H1 (cell line): ENCODE measurements at regions not wholly inside any gene's neighbourhood (a gene's known extent, or its start where the extent isn't known, plus 50 kb on each side); places are given as distances from the start of the nearest gene placed in this dataset.

Experiments used
- CTCF ChIA-PET: fragments of 300-600 bp; sonication (Branson Sonifier 250); formaldehyde crosslinking; loops from one replicate; lab custom pipeline; 2021; ENCODE audit not compliant: partially characterized antibody; lab: Charles Lee
- POLR2A ChIA-PET: fragments of 300-600 bp; sonication (Branson Sonifier 250); formaldehyde crosslinking; loops from one replicate; lab custom pipeline; 2021; ENCODE audit warnings: inconsistent platforms; ENCODE audit not compliant: partially characterized antibody; lab: Charles Lee
- DNase-seq, 2 experiments: peaks; one replicate each; pipeline versions ENCODE4 v3.0.0 to v3.0.0-alpha.2; 2010 to 2022; ENCODE audit warnings: low spot score in 2 of 2, low read depth in 1 of 2, mixed read lengths in 1 of 2
- FAIRE-seq: peaks from 2 replicates; lab custom pipeline; 2011; peaks lifted over from hg19 to GRCh38; lab: Jason Lieb, UNC
- H2AFZ ChIP-seq: 2 replicates; pipeline ENCODE4 v1.8.1; 2012; ENCODE audit warnings: low read length, inconsistent platforms
- H2AK5ac ChIP-seq: 2 replicates; pipeline ENCODE4 v1.6.1; 2013; ENCODE audit warnings: low read depth, low read length
- H2BK120ac ChIP-seq: replicated peaks from 2 replicates; pipeline ENCODE3; 2013; ENCODE audit warnings: low read depth, low read length, inconsistent platforms
- H2BK12ac ChIP-seq: 2 replicates; pipeline ENCODE4 v1.6.1; 2013; ENCODE audit warnings: low read depth, low read length
- H2BK15ac ChIP-seq: 2 replicates; pipeline ENCODE4 v1.6.1; 2013; ENCODE audit warnings: low read length
- H2BK20ac ChIP-seq: 2 replicates; pipeline ENCODE4 v1.6.1; 2013; ENCODE audit warnings: low read length
- H2BK5ac ChIP-seq: 2 replicates; pipeline ENCODE4 v1.6.1; 2013; ENCODE audit warnings: low read depth, low read length
- H3K14ac ChIP-seq: 2 replicates; pipeline ENCODE4 v1.6.1; 2013; ENCODE audit warnings: inconsistent platforms; ENCODE audit not compliant: insufficient read length
- H3K18ac ChIP-seq: 2 replicates; pipeline ENCODE4 v1.6.1; 2013; ENCODE audit warnings: low read length; ENCODE audit errors: extremely low read depth
- H3K23ac ChIP-seq: 2 replicates; pipeline ENCODE4 v1.6.1; 2013; ENCODE audit warnings: inconsistent platforms; ENCODE audit not compliant: insufficient read length
- H3K23me2 ChIP-seq: 2 replicates; pipeline ENCODE4 v1.6.1; 2013; ENCODE audit warnings: low read depth, low read length
- H3K27ac ChIP-seq: 2 replicates; pipeline ENCODE4 v1.6.1; 2011; ENCODE audit warnings: low read depth, low read length, inconsistent platforms
- H3K27me3 ChIP-seq, 4 experiments: replicated peaks in 1 of 4; 1 replicate in 1 of 4; 2 replicates in 3 of 4; pipeline versions ENCODE4 v1.6.1 to v1.8.1; 2011 to 2013; ENCODE audit warnings: low read length in 3 of 4, mild to moderate bottlenecking in 3 of 4, inconsistent platforms in 2 of 4, mixed read lengths in 2 of 4, moderate library complexity in 1 of 4; ENCODE audit not compliant: control insufficient read depth in 3 of 4, insufficient read depth in 3 of 4; ENCODE audit errors: extremely low read depth in 1 of 4
- H3K36me3 ChIP-seq, 4 experiments: 2 replicates each; pipeline versions ENCODE4 v1.6.1 to v1.8.1; 2011 to 2013; ENCODE audit warnings: mild to moderate bottlenecking in 4 of 4, low read length in 3 of 4, moderate library complexity in 2 of 4, control low read depth in 1 of 4, inconsistent platforms in 1 of 4; ENCODE audit not compliant: insufficient read depth in 4 of 4, control insufficient read depth in 2 of 4
- H3K4ac ChIP-seq: replicated peaks from 2 replicates; pipeline ENCODE3; 2013; ENCODE audit warnings: low read length, low read depth, mixed read lengths, inconsistent platforms; ENCODE audit not compliant: insufficient read length
- H3K4me1 ChIP-seq, 4 experiments: replicated peaks in 1 of 4; 1 replicate in 1 of 4; 2 replicates in 3 of 4; pipeline versions ENCODE4 v1.6.1 to v1.8.1; 2011 to 2013; ENCODE audit warnings: low read length in 3 of 4, inconsistent platforms in 2 of 4, mixed read lengths in 1 of 4; ENCODE audit not compliant: insufficient read depth in 4 of 4, control insufficient read depth in 3 of 4
- H3K4me2 ChIP-seq, 2 experiments: 2 replicates each; pipeline versions ENCODE4 v1.6.1 to v1.8.1; 2011 to 2013; ENCODE audit warnings: low read depth in 2 of 2, low read length in 2 of 2, control low read depth in 1 of 2, inconsistent platforms in 1 of 2, mild to moderate bottlenecking in 1 of 2; ENCODE audit not compliant: insufficient read depth in 1 of 2
- H3K4me3 ChIP-seq, 4 experiments: fragments of 200-600, 300-600 bp in 1 of 4; sonication (generic), shearing (Covaris generic), sonication (Bioruptor Twin) in 1 of 4; 2 replicates each; pipeline versions ENCODE4 v1.5.1 to v1.8.1; 2011 to 2016; ENCODE audit warnings: low read length in 4 of 4, low read depth in 3 of 4, control low read depth in 2 of 4, inconsistent platforms in 2 of 4, mild to moderate bottlenecking in 2 of 4, mixed read lengths in 1 of 4, moderate library complexity in 1 of 4; ENCODE audit not compliant: insufficient read depth in 2 of 4; ENCODE audit errors: extremely low read depth in 1 of 4
- H3K56ac ChIP-seq: replicated peaks from 2 replicates; pipeline ENCODE3; 2013; ENCODE audit warnings: low read depth, mild to moderate bottlenecking, mixed read lengths, low read length, inconsistent platforms; ENCODE audit not compliant: insufficient read length
- H3K79me1 ChIP-seq: 2 replicates; pipeline ENCODE4 v1.6.1; 2013; ENCODE audit warnings: low read depth, low read length, control low read depth
- H3K79me2 ChIP-seq, 2 experiments: 2 replicates each; pipeline versions ENCODE4 v1.6.1 to v1.8.1; 2012 to 2013; ENCODE audit warnings: low read length in 2 of 2, mild to moderate bottlenecking in 2 of 2, inconsistent platforms in 1 of 2; ENCODE audit not compliant: insufficient read depth in 2 of 2, control insufficient read depth in 1 of 2
- H3K9ac ChIP-seq, 4 experiments: replicated peaks in 1 of 4; 1 replicate in 1 of 4; 2 replicates in 3 of 4; pipeline versions ENCODE4 v1.6.1 to v1.8.1; 2011 to 2013; ENCODE audit warnings: low read depth in 3 of 4, low read length in 3 of 4, control low read depth in 2 of 4, mild to moderate bottlenecking in 2 of 4, moderate library complexity in 2 of 4, inconsistent platforms in 1 of 4; ENCODE audit errors: extremely low read depth in 1 of 4
- H3K9me3 ChIP-seq, 2 experiments: 2 replicates each; pipeline versions ENCODE4 v1.6.1 to v1.8.1; 2012 to 2013; ENCODE audit warnings: mild to moderate bottlenecking in 2 of 2, moderate library complexity in 2 of 2, control low read depth in 1 of 2, inconsistent platforms in 1 of 2, low read depth in 1 of 2, low read length in 1 of 2, mixed read lengths in 1 of 2; ENCODE audit not compliant: insufficient read depth in 2 of 2
- H4K20me1 ChIP-seq, 2 experiments: replicated peaks in 1 of 2; 2 replicates each; pipeline versions ENCODE3 to v1.8.1; 2011 to 2013; ENCODE audit warnings: inconsistent platforms in 2 of 2, low read length in 2 of 2, mild to moderate bottlenecking in 1 of 2; ENCODE audit not compliant: insufficient read depth in 2 of 2, control insufficient read depth in 1 of 2
- H4K5ac ChIP-seq: 2 replicates; pipeline ENCODE4 v1.6.1; 2013; ENCODE audit warnings: low read length, low read depth, mixed read lengths, inconsistent platforms; ENCODE audit not compliant: insufficient read length
- H4K8ac ChIP-seq: 2 replicates; pipeline ENCODE4 v1.8.0; 2013; ENCODE audit warnings: mild to moderate bottlenecking, moderate library complexity, low read length, inconsistent platforms; ENCODE audit not compliant: insufficient read depth; ENCODE audit errors: extremely low read depth
- H4K91ac ChIP-seq: replicated peaks from 2 replicates; pipeline ENCODE3; 2013; ENCODE audit warnings: low read length, mixed read lengths, inconsistent platforms; ENCODE audit not compliant: insufficient read length
- ATF3 ChIP-seq: IDR thresholded peaks from 2 replicates; pipeline ENCODE4 v1.6.1; 2011; ENCODE audit warnings: low read depth, mild to moderate bottlenecking, low read length; ENCODE audit not compliant: insufficient read depth
- CHD1 ChIP-seq: IDR thresholded peaks from 2 replicates; pipeline ENCODE4 v1.6.1; 2012; ENCODE audit warnings: low read depth, low read length, improper control_type of control experiment
- FOSL1 ChIP-seq: IDR thresholded peaks from 2 replicates; pipeline ENCODE4 v1.6.1; 2011; ENCODE audit warnings: mild to moderate bottlenecking, low read depth, low read length, moderate library complexity; ENCODE audit not compliant: insufficient read depth
- GTF2F1 ChIP-seq: IDR thresholded peaks from 2 replicates; pipeline ENCODE4 v1.6.1; 2012; ENCODE audit warnings: low read depth, low read length, improper control_type of control experiment, borderline replicate concordance
- MAFK ChIP-seq: IDR thresholded peaks from 2 replicates; pipeline ENCODE4 v1.6.1; 2012; ENCODE audit warnings: low read depth, mild to moderate bottlenecking, improper control_type of control experiment, low read length
- POLR2A ChIP-seq, 2 experiments: IDR thresholded peaks; 1 replicate in 1 of 2; 2 replicates in 1 of 2; pipeline ENCODE4 v1.6.1; 2011; ENCODE audit warnings: low read depth in 2 of 2, low read length in 2 of 2, mild to moderate bottlenecking in 2 of 2; ENCODE audit errors: control extremely low read depth in 1 of 2
- RXRA ChIP-seq: IDR thresholded peaks from 2 replicates; pipeline ENCODE4 v1.6.1; 2011; ENCODE audit warnings: low read depth, mild to moderate bottlenecking, low read length, moderate library complexity; ENCODE audit not compliant: insufficient read depth
- SAP30 ChIP-seq: fragments of 300-600 bp; sonication (generic); IDR thresholded peaks from 2 replicates; pipeline ENCODE4 v1.7.1; 2012; ENCODE audit warnings: low read length, moderate library complexity, mild to moderate bottlenecking, inconsistent platforms; ENCODE audit not compliant: insufficient read depth, insufficient replicate concordance
- SIN3A ChIP-seq, 2 experiments: IDR thresholded peaks in 1 of 2; conservative IDR thresholded peaks in 1 of 2; 2 replicates each; pipeline ENCODE4 v1.6.1; 2011 to 2012; ENCODE audit warnings: low read length in 2 of 2, improper control_type of control experiment in 1 of 2, low read depth in 1 of 2, mild to moderate bottlenecking in 1 of 2
- SP2 ChIP-seq: IDR thresholded peaks from 2 replicates; pipeline ENCODE4 v1.6.1; 2012; ENCODE audit warnings: mild to moderate bottlenecking, low read length, inconsistent platforms
- TCF12 ChIP-seq: IDR thresholded peaks from 2 replicates; pipeline ENCODE4 v1.6.1; 2011; ENCODE audit warnings: low read depth, mild to moderate bottlenecking, low read length

GRCh38 chrX:81857192-81857591, 655.3 kb downstream of the SH3BGRL start:
- no peak overlapping the region for H3K18ac ChIP-seq
- H3K9ac ChIP-seq, result no peak overlapping the region
- no peak overlapping the region for H2AK5ac ChIP-seq
- DNase-seq (no peak), FAIRE-seq (no peak)
- H4K20me1 ChIP-seq, result no peaks in the 10 kb centered on the region
- H3K79me1 ChIP-seq, result no peaks in the 10 kb centered on the region
- H3K4me1 ChIP-seq, result no peaks in the 10 kb centered on the region
- TF ChIP-seq SIN3A (conservative IDR thresholded peaks at IDR 0.05 in 1 of 2, IDR thresholded peaks at IDR 0.05 in 1 of 2; ENCODE audit: low read depth in 1 of 2, low read length in 2 of 2), result no peak
- no peak for TF ChIP-seq MAFK
- no peak for TF ChIP-seq ATF3
- no peak for TF ChIP-seq TCF12
- TF ChIP-seq SP2, result no peak
- no peak for TF ChIP-seq FOSL1
- no peak for TF ChIP-seq CHD1
- no peak for TF ChIP-seq GTF2F1
- no peak for TF ChIP-seq RXRA
- no peak for TF ChIP-seq SAP30
- no peak for TF ChIP-seq POLR2A (IDR thresholded peaks at IDR 0.05; ENCODE audit: control extremely low read depth in 1 of 2, low read depth in 2 of 2, low read length in 2 of 2)
- H2AFZ ChIP-seq, result no peak overlapping the region
- no peaks in the 10 kb centered on the region for H3K27me3 ChIP-seq
- H2BK15ac ChIP-seq, result no peak overlapping the region
- H4K91ac ChIP-seq, result no peak overlapping the region
- no peak overlapping the region for H4K8ac ChIP-seq
- no peak overlapping the region for H3K14ac ChIP-seq
- H3K23ac ChIP-seq, result no peak overlapping the region
- no peak overlapping the region for H2BK120ac ChIP-seq
- no peak overlapping the region for H2BK5ac ChIP-seq
- H3K4me3 ChIP-seq, result no peak overlapping the region
- H3K4ac ChIP-seq, result no peak overlapping the region
- POLR2A ChIA-PET, result no interaction called here
- no peaks in the 10 kb centered on the region for H3K36me3 ChIP-seq
- no peak overlapping the region for H2BK12ac ChIP-seq
- H3K4me2 ChIP-seq, result no peak overlapping the region
- no peak overlapping the region for H3K27ac ChIP-seq
- no peak overlapping the region for H2BK20ac ChIP-seq
- CTCF ChIA-PET, result no interaction called here
- no peak overlapping the region for H4K5ac ChIP-seq
- H3K9me3 ChIP-seq, result peaks cover 0 to 4% of the 10 kb centered on the region in 2 experiments; a peak in 2 of 4 replicates
- no peaks in the 10 kb centered on the region for H3K23me2 ChIP-seq
- H3K56ac ChIP-seq, result no peak overlapping the region
- H3K79me2 ChIP-seq, result no peaks in the 10 kb centered on the region
